ENCODE measurements at regions not wholly inside any gene's neighbourhood (a gene's known extent, or its start where the extent isn't known, plus 50 kb on each side); places are given as distances from the start of the nearest gene placed in this dataset.

- no peak for TF ChIP-seq CTCF (IDR thresholded peaks at IDR 0.05; ENCODE audit: low read depth, low read length)
- DNase-seq (ENCODE audit: extremely low read depth, low read depth): no peak
These were observed 218.4 kb downstream of the HAPSTR1 start for GRCh38 chr16:9309844-9310243.

- no peak for TF ChIP-seq CTCF (IDR thresholded peaks at IDR 0.05; ENCODE audit: low read depth, low read length)
These were observed 220.0 kb downstream of the HAPSTR1 start for GRCh38 chr16:9311303-9311954.

GRCh38 chr16:9316008-9316407 lies 224.6 kb downstream of the HAPSTR1 start:
- TF ChIP-seq CTCF (IDR thresholded peaks at IDR 0.05; ENCODE audit: low read depth, low read length): no peak

More at GRCh38 chr16:9311303-9311954, 220.0 kb downstream of the HAPSTR1 start:
- no peak for DNase-seq (ENCODE audit: extremely low read depth, low read depth)

GRCh38 chr16:9316615-9317014 lies 225.2 kb downstream of the HAPSTR1 start:
- no peak for TF ChIP-seq CTCF (IDR thresholded peaks at IDR 0.05; ENCODE audit: low read depth, low read length)
- DNase-seq (ENCODE audit: extremely low read depth, low read depth): no peak

More at GRCh38 chr16:9316008-9316407, 224.6 kb downstream of the HAPSTR1 start:
- DNase-seq (ENCODE audit: extremely low read depth, low read depth): no peak

- no peak for DNase-seq (ENCODE audit: extremely low read depth, low read depth)
- no peak for TF ChIP-seq CTCF (IDR thresholded peaks at IDR 0.05; ENCODE audit: low read depth, low read length)
These were observed 227.3 kb downstream of the HAPSTR1 start for GRCh38 chr16:9318764-9319163.

- DNase-seq (ENCODE audit: extremely low read depth, low read depth): no peak
- TF ChIP-seq CTCF (IDR thresholded peaks at IDR 0.05; ENCODE audit: low read depth, low read length): no peak
These were observed 231.3 kb downstream of the HAPSTR1 start for GRCh38 chr16:9322769-9323168.

- DNase-seq (ENCODE audit: extremely low read depth, low read depth): no peak
These were observed 231.7 kb downstream of the HAPSTR1 start for GRCh38 chr16:9323170-9323569.

More at GRCh38 chr16:9323170-9323569, 231.7 kb downstream of the HAPSTR1 start:
- no peak for TF ChIP-seq CTCF (IDR thresholded peaks at IDR 0.05; ENCODE audit: low read depth, low read length)
